ENCODE measurements at regions not wholly inside any gene's neighbourhood (a gene's known extent, or its start where the extent isn't known, plus 50 kb on each side); places are given as distances from the start of the nearest gene placed in this dataset.
"Not testable (repeated sequence)": the region's sequence is repeated elsewhere in the genome, so short reads cannot be mapped to it uniquely, and the experiment has no call there.

DNA sequence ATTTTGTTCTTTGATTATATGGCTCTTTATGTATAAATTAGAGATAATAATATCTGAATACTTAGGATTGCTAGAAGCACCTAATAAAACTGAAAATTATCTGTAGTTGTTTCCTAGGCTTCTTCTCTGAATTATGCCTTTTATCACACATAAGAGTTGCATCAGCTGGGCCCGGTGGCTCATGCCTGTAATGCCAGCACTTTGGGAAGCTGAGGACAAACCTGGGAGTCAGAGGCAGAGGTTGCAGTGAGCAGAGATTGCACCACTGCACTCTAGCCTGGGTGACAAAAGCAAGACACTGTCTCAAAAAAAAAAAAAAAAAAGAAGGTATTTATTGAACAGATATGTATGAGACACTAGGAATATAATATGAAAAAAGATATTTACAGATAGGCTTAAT is 773.5 kb upstream of the AGA start:
- Histone ChIP-seq H3K9ac (ENCODE audit: insufficient read length) (no peak overlapping the region), H3K27ac (no peak overlapping the region), H3K9me3 (ENCODE audit: low read depth, low read length) (no peaks in the 10 kb centered on the region), H3K36me3 (ENCODE audit: insufficient read depth, low read length) (no peaks in the 10 kb centered on the region), H3K4me3 (no peak overlapping the region)
- no peak for TF ChIP-seq POLR2AphosphoS5 (IDR thresholded peaks at IDR 0.05; ENCODE audit: borderline replicate concordance, low read depth, low read length)
- TF ChIP-seq EZH2 (IDR thresholded peaks at IDR 0.05) = no peak
- no peak for TF ChIP-seq FOXP2 (optimal IDR thresholded peaks at IDR 0.05; ENCODE audit: control extremely low read depth, extremely low read length, insufficient read depth)
- no peak for DNase-seq (ENCODE audit: low read depth, low spot score)

DNA sequence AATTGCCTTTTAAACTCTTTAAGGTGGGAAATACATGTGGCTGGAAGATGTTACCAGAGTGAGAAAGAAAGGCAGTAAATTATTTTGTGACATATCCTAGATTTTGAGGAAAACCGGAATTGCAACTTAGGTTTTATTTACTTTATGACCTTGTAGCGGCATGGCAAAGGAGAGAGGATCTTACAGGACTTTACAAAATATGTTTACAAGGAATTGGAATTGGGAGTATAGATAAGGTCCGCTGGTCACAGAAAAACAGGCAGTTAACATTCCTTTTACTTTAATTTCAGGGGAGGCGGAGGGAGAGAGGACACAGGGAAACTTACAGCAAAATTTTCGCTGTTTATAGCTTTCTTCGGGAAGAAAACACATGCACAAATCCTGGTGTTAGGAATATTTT is 784.2 kb upstream of the AGA start:
- H3K4me3 ChIP-seq; DNase-seq (ENCODE audit: low read depth, low spot score); H3K9me3 ChIP-seq (ENCODE audit: low read depth, low read length): not testable (repeated sequence)

DNA sequence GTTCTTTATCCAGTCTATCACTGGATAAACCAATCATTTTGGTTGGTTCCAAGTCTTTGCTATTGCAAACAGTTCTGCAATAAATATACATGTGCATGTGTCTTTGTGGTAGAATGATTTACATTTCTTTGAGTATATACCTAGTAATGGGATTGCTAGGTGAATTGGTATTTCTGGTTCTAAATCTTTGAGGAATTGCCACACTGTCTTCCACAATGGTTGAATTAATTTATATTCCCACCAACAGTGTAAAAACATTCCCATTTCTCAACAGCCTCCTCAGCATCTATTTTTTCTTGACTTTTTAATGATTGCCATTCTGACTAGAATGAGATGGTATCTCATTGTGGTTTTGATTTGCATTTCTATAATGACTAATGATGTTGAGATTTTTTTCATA is 791.7 kb upstream of the AGA start:
- no peak overlapping the region for H3K4me3 ChIP-seq
- H3K27ac ChIP-seq = no peak overlapping the region
- H3K36me3 ChIP-seq (ENCODE audit: insufficient read depth, low read length) = no peaks in the 10 kb centered on the region
- DNase-seq (ENCODE audit: low read depth, low spot score) = no peak
- no peaks in the 10 kb centered on the region for H3K9me3 ChIP-seq (ENCODE audit: low read depth, low read length)
- TF ChIP-seq EZH2 (IDR thresholded peaks at IDR 0.05) (no peak), POLR2AphosphoS5 (IDR thresholded peaks at IDR 0.05; ENCODE audit: borderline replicate concordance, low read depth, low read length) (no peak), FOXP2 (optimal IDR thresholded peaks at IDR 0.05; ENCODE audit: control extremely low read depth, extremely low read length, insufficient read depth) (no peak)
- H3K9ac ChIP-seq (ENCODE audit: insufficient read length) = no peak overlapping the region

More for the DNA sequence above, 784.2 kb upstream of the AGA start:
- H3K36me3 ChIP-seq (ENCODE audit: insufficient read depth, low read length); H3K9ac ChIP-seq (ENCODE audit: insufficient read length); H3K27ac ChIP-seq: not testable (repeated sequence)

DNA sequence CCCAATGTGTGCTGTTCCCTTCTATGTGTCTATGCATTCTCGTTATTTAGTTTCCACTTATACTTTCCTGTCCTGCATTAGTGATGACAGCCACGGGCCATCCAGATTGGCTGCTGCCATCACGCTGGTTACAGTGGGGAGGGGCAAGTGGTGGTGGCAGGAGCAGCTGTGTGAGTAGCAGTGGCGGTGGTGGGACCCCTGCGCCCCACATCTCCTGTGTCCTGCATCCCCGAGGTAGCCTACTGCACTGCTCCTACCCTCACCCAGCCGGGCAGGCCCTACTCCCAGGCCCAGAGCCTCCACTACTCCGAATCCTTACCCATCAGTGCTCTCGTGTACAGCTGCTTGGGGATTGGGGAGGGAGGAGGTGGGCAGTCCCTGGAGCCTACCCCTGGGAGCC is 798.7 kb upstream of the AGA start:
- Histone ChIP-seq H3K27ac (no peak overlapping the region), H3K9me3 (ENCODE audit: low read depth, low read length) (no peaks in the 10 kb centered on the region), H3K9ac (ENCODE audit: insufficient read length) (no peak overlapping the region), H3K36me3 (ENCODE audit: insufficient read depth, low read length) (no peaks in the 10 kb centered on the region), H3K4me3 (no peak overlapping the region)
- no peak for DNase-seq (ENCODE audit: low read depth, low spot score)
- TF ChIP-seq FOXP2 (optimal IDR thresholded peaks at IDR 0.05; ENCODE audit: control extremely low read depth, extremely low read length, insufficient read depth) (no peak), EZH2 (IDR thresholded peaks at IDR 0.05) (no peak), POLR2AphosphoS5 (IDR thresholded peaks at IDR 0.05; ENCODE audit: borderline replicate concordance, low read depth, low read length) (no peak)

DNA sequence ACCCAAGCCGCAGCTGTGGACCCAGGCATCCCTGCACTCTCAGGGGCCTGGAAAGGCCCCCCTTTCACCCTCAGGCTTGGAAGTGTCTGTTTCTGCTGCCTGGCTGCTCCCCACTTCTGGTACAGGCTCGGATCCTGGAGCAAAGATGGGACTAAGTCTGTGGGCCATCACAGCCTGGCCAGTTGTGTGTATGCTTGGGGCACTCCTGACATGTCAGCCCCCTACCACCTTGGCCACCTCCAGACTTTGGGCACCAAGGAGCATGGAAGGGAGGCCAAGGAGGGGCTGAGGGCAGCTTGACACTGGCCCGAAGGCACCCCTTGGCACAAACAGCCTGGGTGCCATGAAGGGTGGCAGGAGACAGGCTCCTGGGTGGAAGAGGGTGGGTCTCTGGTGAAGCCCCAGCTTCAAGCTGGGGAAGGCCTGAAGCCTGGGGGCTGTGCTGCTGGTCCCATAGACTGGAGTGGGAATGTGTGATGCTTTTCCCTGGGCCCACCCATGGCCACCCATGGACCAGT is 799.4 kb upstream of the AGA start:
- Histone ChIP-seq H3K9me3 (ENCODE audit: low read depth, low read length) (no peaks in the 10 kb centered on the region), H3K27ac (no peak overlapping the region), H3K36me3 (ENCODE audit: insufficient read depth, low read length) (no peaks in the 10 kb centered on the region), H3K9ac (ENCODE audit: insufficient read length) (no peak overlapping the region), H3K4me3 (no peak overlapping the region)
- TF ChIP-seq EZH2 (IDR thresholded peaks at IDR 0.05) (no peak), FOXP2 (optimal IDR thresholded peaks at IDR 0.05; ENCODE audit: control extremely low read depth, extremely low read length, insufficient read depth) (no peak), POLR2AphosphoS5 (IDR thresholded peaks at IDR 0.05; ENCODE audit: borderline replicate concordance, low read depth, low read length) (no peak)
- no peak for DNase-seq (ENCODE audit: low read depth, low spot score)

DNA sequence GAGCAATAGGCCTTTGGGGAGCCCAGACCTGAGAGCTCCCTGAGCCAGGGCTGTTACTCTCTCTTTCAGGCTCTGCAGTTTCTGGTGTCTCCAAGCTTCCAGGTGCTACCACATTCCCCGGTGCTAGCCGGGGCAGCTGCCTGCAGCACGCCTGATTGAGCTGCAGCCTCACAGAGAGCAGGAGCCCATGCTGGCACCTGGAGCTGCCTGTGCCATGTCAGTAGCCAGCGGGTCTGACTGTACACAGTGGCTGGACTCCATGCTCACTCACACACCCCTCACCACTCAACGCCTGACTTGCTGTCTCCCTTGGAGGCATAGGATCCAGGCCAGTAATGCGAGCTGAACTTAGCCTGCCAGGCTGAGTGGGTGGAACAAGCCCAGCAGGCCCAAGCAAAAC is 800.4 kb upstream of the AGA start:
- TF ChIP-seq FOXP2 (optimal IDR thresholded peaks at IDR 0.05; ENCODE audit: control extremely low read depth, extremely low read length, insufficient read depth) (no peak), POLR2AphosphoS5 (IDR thresholded peaks at IDR 0.05; ENCODE audit: borderline replicate concordance, low read depth, low read length) (no peak), EZH2 (IDR thresholded peaks at IDR 0.05) (no peak)
- no peak overlapping the region for H3K4me3 ChIP-seq
- H3K36me3 ChIP-seq (ENCODE audit: insufficient read depth, low read length) = no peaks in the 10 kb centered on the region
- no peak overlapping the region for H3K9ac ChIP-seq (ENCODE audit: insufficient read length)
- no peak overlapping the region for H3K27ac ChIP-seq
- no peaks in the 10 kb centered on the region for H3K9me3 ChIP-seq (ENCODE audit: low read depth, low read length)
- DNase-seq (ENCODE audit: low read depth, low spot score) = no peak

DNA sequence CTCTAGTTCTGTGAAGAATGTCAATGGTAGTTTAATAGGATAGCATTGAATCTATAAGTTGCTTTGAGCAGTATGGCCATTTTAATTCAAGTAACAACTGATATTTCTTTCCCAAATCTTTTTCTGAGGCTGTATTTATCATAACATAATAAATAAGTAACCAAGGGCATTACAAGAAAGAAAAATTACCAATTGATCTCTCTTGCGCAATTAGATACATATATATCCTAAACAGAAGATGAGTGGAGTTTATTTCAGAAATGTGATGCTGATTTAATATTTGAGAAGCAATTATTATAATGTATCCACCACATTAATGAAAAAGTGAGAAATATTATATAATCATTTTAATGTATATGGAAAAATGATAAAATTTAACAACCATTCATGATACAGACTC is 802.5 kb upstream of the AGA start:
- TF ChIP-seq EZH2 (IDR thresholded peaks at IDR 0.05) (no peak), POLR2AphosphoS5 (IDR thresholded peaks at IDR 0.05; ENCODE audit: borderline replicate concordance, low read depth, low read length) (no peak), FOXP2 (optimal IDR thresholded peaks at IDR 0.05; ENCODE audit: control extremely low read depth, extremely low read length, insufficient read depth) (no peak)
- Histone ChIP-seq H3K27ac (no peak overlapping the region), H3K9ac (ENCODE audit: insufficient read length) (no peak overlapping the region), H3K36me3 (ENCODE audit: insufficient read depth, low read length) (no peaks in the 10 kb centered on the region), H3K4me3 (no peak overlapping the region), H3K9me3 (ENCODE audit: low read depth, low read length) (no peaks in the 10 kb centered on the region)
- DNase-seq (ENCODE audit: low read depth, low spot score) = no peak

DNA sequence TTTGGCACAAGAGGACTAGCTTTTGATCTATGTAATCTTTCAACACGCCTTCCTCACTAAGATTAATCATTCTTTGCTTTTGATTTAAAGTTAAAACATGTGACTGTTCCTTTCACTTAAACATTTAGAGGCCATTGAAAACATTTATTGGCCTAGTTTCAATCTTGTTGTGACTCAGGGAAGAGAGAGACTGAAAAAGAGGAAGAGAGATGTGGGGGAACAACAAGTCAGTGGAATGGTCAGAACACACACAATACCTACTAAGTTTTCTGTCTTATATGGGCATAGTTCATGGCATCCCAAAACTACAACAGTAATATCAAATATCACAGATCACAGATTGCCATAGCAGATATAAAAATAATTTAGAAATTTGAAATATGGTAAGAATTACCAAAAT is 812.9 kb upstream of the AGA start:
- no peak overlapping the region for H3K4me3 ChIP-seq
- no peak for DNase-seq (ENCODE audit: low read depth, low spot score)
- H3K9ac ChIP-seq (ENCODE audit: insufficient read length) = no peak overlapping the region
- H3K27ac ChIP-seq = no peak overlapping the region
- H3K36me3 ChIP-seq (ENCODE audit: insufficient read depth, low read length) = no peaks in the 10 kb centered on the region
- no peaks in the 10 kb centered on the region for H3K9me3 ChIP-seq (ENCODE audit: low read depth, low read length)
- TF ChIP-seq EZH2 (IDR thresholded peaks at IDR 0.05) (no peak), FOXP2 (optimal IDR thresholded peaks at IDR 0.05; ENCODE audit: control extremely low read depth, extremely low read length, insufficient read depth) (no peak), POLR2AphosphoS5 (IDR thresholded peaks at IDR 0.05; ENCODE audit: borderline replicate concordance, low read depth, low read length) (no peak)

DNA sequence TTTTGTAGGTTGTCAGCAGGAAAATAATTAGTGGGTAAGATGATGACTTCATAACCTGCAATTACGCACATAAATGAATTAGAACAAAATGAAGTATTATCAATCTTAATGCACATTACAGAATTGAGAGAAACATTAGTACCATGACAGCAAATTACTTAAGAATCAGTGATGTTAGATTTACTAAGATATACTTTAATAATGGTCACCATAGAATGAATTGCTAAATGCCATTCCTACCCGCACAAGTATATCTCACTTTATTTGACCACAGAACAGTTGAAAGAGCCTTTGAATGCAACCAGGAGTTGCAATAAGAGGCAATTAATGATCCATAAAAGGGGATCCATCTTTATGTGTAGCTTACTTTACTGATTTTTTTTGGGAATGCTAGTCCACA is 816.4 kb upstream of the AGA start:
- no peak overlapping the region for H3K27ac ChIP-seq
- H3K9ac ChIP-seq (ENCODE audit: insufficient read length) = no peak overlapping the region
- no peaks in the 10 kb centered on the region for H3K36me3 ChIP-seq (ENCODE audit: insufficient read depth, low read length)
- TF ChIP-seq FOXP2 (optimal IDR thresholded peaks at IDR 0.05; ENCODE audit: control extremely low read depth, extremely low read length, insufficient read depth) (no peak), EZH2 (IDR thresholded peaks at IDR 0.05) (no peak), POLR2AphosphoS5 (IDR thresholded peaks at IDR 0.05; ENCODE audit: borderline replicate concordance, low read depth, low read length) (no peak)
- H3K4me3 ChIP-seq = no peak overlapping the region
- no peak for DNase-seq (ENCODE audit: low read depth, low spot score)
- no peaks in the 10 kb centered on the region for H3K9me3 ChIP-seq (ENCODE audit: low read depth, low read length)
